Smooth muscle cell (in vitro differentiated cells): ENCODE measurements at regions not wholly inside any gene's neighbourhood (a gene's known extent, or its start where the extent isn't known, plus 50 kb on each side); places are given as distances from the start of the nearest gene placed in this dataset.

Source experiments
- DNase-seq: peaks from one replicate; lab custom pipeline; 2025; ENCODE audit not compliant: unreplicated experiment; lab: John Stamatoyannopoulos, UW
- H2AFZ ChIP-seq: fragments of 200-600 bp; sonication (generic); 2 replicates; pipeline ENCODE4 v1.6.0; 2016; ENCODE audit warnings: antibody characterized with exemption, low read depth, mild to moderate bottlenecking
- H3F3A ChIP-seq: fragments of 200-600 bp; sonication (generic); 2 replicates; pipeline ENCODE4 v1.6.0; 2017; ENCODE audit warnings: antibody characterized with exemption, low read depth
- H3K27ac ChIP-seq: fragments of 200-600 bp; sonication (generic); 2 replicates; pipeline ENCODE4 v1.5.1; 2016; ENCODE audit warnings: low read depth, mild to moderate bottlenecking
- H3K27me3 ChIP-seq: fragments of 200-600 bp; sonication (generic); 2 replicates; pipeline ENCODE4 v1.6.1; 2016; ENCODE audit warnings: low read depth, mild to moderate bottlenecking
- H3K36me3 ChIP-seq: fragments of 200-600 bp; sonication (generic); 2 replicates; pipeline ENCODE4 v1.5.1; 2016; ENCODE audit warnings: low read depth
- H3K4me1 ChIP-seq: fragments of 200-600 bp; sonication (generic); 2 replicates; pipeline ENCODE4 v1.5.1; 2016; ENCODE audit warnings: low read depth
- H3K4me2 ChIP-seq: fragments of 200-600 bp; sonication (generic); 2 replicates; pipeline ENCODE4 v1.6.0; 2016; ENCODE audit warnings: mild to moderate bottlenecking
- H3K4me3 ChIP-seq: fragments of 200-600 bp; sonication (generic); 2 replicates; pipeline ENCODE4 v1.5.1; 2016; ENCODE audit warnings: mild to moderate bottlenecking
- H3K79me2 ChIP-seq: fragments of 200-600 bp; sonication (generic); 2 replicates; pipeline ENCODE4 v1.6.0; 2016; ENCODE audit warnings: low read depth, mild to moderate bottlenecking
- H3K9ac ChIP-seq: fragments of 200-600 bp; sonication (generic); 2 replicates; pipeline ENCODE4 v1.6.0; 2016; ENCODE audit warnings: low read depth
- H3K9me3 ChIP-seq: fragments of 200-600 bp; sonication (generic); replicated peaks from 2 replicates; pipeline ENCODE4 v1.5.1; 2016; ENCODE audit warnings: low read depth
- H4K20me1 ChIP-seq: fragments of 200-600 bp; sonication (generic); 2 replicates; pipeline ENCODE4 v1.6.0; 2016; ENCODE audit warnings: low read depth
- WGBS: methylation state at CpG from one replicate; pipeline ENCODE4 v1.1.7; 2016; ENCODE audit warnings: low lambda C conversion rate; 5-methylcytosine and 5-hydroxymethylcytosine counted together
- TF ChIP-seq, protein P1 (sequence below): fragments of 200-600 bp; sonication (generic); IDR thresholded peaks from 2 replicates; pipeline ENCODE4 v1.5.1; 2017; ENCODE audit warnings: borderline replicate concordance, mild to moderate bottlenecking, antibody characterized with exemption; ENCODE audit not compliant: insufficient read depth, poor library complexity, severe bottlenecking

DNA sequence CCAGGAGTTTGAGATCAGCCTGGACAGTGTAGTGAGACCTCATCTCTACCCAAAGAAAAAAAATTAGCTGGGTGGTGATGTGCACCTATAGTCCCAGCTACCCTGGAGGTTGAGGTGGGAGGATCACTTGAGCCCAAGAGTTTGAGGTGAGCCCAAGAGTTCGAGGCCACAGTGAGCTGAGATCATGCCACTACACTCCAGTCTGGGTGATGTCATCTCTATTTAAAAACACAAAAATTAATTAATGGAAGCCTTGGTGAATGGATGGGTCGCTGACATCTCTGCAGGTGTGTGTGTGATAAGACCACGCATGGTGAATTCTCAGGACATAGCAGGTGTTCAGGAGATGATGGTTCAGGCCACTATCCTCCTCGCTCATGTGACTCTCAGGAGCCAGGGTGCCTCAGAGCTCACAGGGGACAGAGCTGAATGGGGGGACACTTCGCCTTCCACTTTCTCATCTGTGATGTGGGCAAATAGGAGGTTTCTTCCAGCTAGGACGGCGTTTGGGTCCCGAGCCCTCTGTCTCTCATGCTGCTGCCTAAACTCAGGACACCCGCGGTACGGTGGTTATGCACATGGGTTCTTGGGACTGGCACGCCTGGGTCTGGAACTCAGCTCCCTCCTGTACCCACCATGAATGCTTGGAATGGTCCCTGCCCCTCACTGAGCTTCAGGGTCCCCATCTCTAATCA lies 113.4 kb upstream of the ZBTB40 start:
- Histone ChIP-seq H3K4me2 (no peak overlapping the region), H3K27me3 (peaks cover 86% of the 10 kb centered on the region), H2AFZ (no peak overlapping the region), H3K79me2 (no peaks in the 10 kb centered on the region), H3K4me3 (no peak overlapping the region), H3K36me3 (no peaks in the 10 kb centered on the region), H3K9ac (no peak overlapping the region), H3K27ac (no peak overlapping the region), H3K9me3 (no peaks in the 10 kb centered on the region), H4K20me1 (no peaks in the 10 kb centered on the region), H3F3A (no peaks in the 10 kb centered on the region), H3K4me1 (no peaks in the 10 kb centered on the region)
- WGBS, result 90% methylated on average over 12 of the region's 12 CpGs
- no peak for DNase-seq
- TF ChIP-seq, protein P1, sequence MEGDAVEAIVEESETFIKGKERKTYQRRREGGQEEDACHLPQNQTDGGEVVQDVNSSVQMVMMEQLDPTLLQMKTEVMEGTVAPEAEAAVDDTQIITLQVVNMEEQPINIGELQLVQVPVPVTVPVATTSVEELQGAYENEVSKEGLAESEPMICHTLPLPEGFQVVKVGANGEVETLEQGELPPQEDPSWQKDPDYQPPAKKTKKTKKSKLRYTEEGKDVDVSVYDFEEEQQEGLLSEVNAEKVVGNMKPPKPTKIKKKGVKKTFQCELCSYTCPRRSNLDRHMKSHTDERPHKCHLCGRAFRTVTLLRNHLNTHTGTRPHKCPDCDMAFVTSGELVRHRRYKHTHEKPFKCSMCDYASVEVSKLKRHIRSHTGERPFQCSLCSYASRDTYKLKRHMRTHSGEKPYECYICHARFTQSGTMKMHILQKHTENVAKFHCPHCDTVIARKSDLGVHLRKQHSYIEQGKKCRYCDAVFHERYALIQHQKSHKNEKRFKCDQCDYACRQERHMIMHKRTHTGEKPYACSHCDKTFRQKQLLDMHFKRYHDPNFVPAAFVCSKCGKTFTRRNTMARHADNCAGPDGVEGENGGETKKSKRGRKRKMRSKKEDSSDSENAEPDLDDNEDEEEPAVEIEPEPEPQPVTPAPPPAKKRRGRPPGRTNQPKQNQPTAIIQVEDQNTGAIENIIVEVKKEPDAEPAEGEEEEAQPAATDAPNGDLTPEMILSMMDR, result no peak

DNA sequence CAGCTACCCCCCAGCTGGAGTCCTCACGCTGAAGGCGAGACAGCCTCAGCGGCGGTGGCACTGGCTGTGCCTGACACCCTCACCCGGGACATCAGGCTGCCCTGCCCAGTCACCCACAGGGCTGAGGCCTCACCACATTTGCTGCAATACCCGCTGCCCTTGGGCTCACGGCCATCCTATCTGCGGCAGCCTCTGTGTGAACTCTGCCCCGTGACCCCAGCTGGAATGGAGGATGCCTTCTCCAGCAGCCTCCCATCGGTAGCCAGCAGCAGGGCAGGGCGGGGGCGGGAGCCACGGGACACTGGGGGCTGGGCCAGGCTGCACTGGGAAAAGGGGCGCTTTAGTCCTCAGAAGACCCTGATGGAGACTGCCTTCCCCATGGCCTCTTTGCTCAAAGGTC lies 112.4 kb upstream of the ZBTB40 start:
- no peaks in the 10 kb centered on the region for H4K20me1 ChIP-seq
- H3F3A ChIP-seq, result no peaks in the 10 kb centered on the region
- no peaks in the 10 kb centered on the region for H3K79me2 ChIP-seq
- no peaks in the 10 kb centered on the region for H3K36me3 ChIP-seq
- no peaks in the 10 kb centered on the region for H3K4me1 ChIP-seq
- no peak overlapping the region for H3K4me2 ChIP-seq
- WGBS, result 87% methylated on average over 14 of the region's 14 CpGs
- no peak overlapping the region for H3K9ac ChIP-seq
- TF ChIP-seq, protein P1, result no peak
- H3K27ac ChIP-seq, result no peak overlapping the region
- no peak for DNase-seq
- H3K9me3 ChIP-seq, result no peaks in the 10 kb centered on the region
- H3K4me3 ChIP-seq, result no peak overlapping the region
- H3K27me3 ChIP-seq, result peaks cover 87% of the 10 kb centered on the region
- H2AFZ ChIP-seq, result no peak overlapping the region

DNA sequence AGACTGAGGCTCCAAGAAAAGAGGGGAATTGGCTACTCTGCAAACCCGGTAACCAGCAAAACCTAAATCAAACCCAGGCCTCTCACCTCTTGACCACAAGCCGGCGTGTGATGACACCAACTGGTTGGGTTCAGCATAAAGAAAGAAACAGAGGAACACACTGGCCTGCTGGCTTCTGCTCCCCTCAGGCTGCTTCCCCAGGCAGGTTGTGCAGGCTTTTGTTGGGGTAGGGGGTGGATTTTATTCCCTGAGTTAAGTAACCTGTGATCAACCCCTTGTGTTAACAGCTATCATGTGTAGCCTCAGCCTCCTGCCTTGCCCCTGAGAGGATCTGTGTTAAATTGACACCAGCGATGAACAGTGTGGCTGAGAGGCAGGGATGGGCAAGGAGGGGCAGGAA lies 111.6 kb upstream of the ZBTB40 start:
- H3F3A ChIP-seq, result no peaks in the 10 kb centered on the region
- H3K9ac ChIP-seq, result no peak overlapping the region
- H2AFZ ChIP-seq, result no peak overlapping the region
- WGBS, result 94% methylated on average over 4 of the region's 4 CpGs
- H3K4me2 ChIP-seq, result no peak overlapping the region
- H3K4me3 ChIP-seq, result no peak overlapping the region
- H3K9me3 ChIP-seq, result no peaks in the 10 kb centered on the region
- TF ChIP-seq, protein P1, result no peak
- no peaks in the 10 kb centered on the region for H3K4me1 ChIP-seq
- H3K27me3 ChIP-seq, result peaks cover 87% of the 10 kb centered on the region
- no peaks in the 10 kb centered on the region for H3K36me3 ChIP-seq
- no peaks in the 10 kb centered on the region for H4K20me1 ChIP-seq
- H3K27ac ChIP-seq, result no peak overlapping the region
- DNase-seq, result no peak
- H3K79me2 ChIP-seq, result no peaks in the 10 kb centered on the region

DNA sequence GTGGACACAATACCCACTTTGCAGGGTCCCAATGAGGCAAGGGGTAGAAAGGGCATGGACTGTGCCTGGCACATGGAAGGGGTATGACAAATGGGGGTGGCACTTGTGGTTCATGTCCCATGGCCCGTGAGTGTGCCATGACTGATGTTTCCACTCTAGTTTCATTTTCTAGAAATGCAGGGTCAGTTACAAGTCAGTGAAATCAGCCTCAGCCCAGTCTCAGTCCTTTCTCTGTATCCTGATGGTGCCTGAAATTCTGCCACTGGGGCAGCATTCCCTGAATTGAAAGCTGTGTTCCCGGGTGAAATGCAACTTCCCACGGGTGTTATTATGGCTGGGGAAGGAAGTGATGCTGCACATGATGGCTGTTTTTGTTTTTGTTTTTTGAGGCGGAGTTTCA lies 110.8 kb upstream of the ZBTB40 start:
- no peak overlapping the region for H3K27ac ChIP-seq
- H3K36me3 ChIP-seq, result no peaks in the 10 kb centered on the region
- 89% methylated on average over 4 of the region's 4 CpGs for WGBS
- no peak overlapping the region for H3K4me2 ChIP-seq
- H3K9ac ChIP-seq, result no peak overlapping the region
- DNase-seq, result no peak
- no peaks in the 10 kb centered on the region for H3K9me3 ChIP-seq
- no peaks in the 10 kb centered on the region for H3F3A ChIP-seq
- no peaks in the 10 kb centered on the region for H3K79me2 ChIP-seq
- no peaks in the 10 kb centered on the region for H3K4me1 ChIP-seq
- H3K27me3 ChIP-seq, result peaks cover 87% of the 10 kb centered on the region
- H4K20me1 ChIP-seq, result no peaks in the 10 kb centered on the region
- no peak overlapping the region for H2AFZ ChIP-seq
- no peak overlapping the region for H3K4me3 ChIP-seq
- TF ChIP-seq, protein P1, result no peak
